Neural cell (in vitro differentiated cells): ENCODE measurements at regions not wholly inside any gene's neighbourhood (a gene's known extent, or its start where the extent isn't known, plus 50 kb on each side); places are given as distances from the start of the nearest gene placed in this dataset.

Experiments
- TF ChIP-seq, protein P1 (sequence below): IDR thresholded peaks from 2 replicates; pipeline ENCODE4 v1.6.1; 2012; ENCODE audit warnings: borderline replicate concordance
- TF ChIP-seq, protein P2 (sequence below): fragments of 450-650 bp; IDR thresholded peaks from 2 replicates; pipeline ENCODE4 v1.5.1; 2014; ENCODE audit warnings: antibody characterized with exemption, mild to moderate bottlenecking, moderate library complexity; ENCODE audit not compliant: poor library complexity, severe bottlenecking

DNA sequence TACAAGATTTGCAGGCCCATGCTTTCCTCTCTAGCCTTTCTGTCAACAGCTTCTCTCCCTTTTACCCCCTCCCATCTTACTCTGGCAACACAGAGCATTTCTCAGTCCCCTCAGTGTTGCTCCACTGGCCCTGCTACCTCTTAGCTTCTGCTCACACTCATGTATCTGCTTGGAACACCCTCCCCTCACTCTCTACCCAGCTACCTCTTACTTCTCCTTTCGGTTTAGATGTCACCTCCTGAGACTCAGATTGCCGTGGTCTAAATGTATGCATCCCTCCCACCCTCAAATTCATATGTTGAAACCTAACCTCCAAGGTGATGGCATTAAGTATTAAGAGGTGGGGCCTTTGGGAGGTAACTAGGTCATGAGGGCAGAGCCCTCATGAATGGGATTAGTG lies 80.1 kb downstream of the FOXD2 start:
- TF ChIP-seq, protein P1, sequence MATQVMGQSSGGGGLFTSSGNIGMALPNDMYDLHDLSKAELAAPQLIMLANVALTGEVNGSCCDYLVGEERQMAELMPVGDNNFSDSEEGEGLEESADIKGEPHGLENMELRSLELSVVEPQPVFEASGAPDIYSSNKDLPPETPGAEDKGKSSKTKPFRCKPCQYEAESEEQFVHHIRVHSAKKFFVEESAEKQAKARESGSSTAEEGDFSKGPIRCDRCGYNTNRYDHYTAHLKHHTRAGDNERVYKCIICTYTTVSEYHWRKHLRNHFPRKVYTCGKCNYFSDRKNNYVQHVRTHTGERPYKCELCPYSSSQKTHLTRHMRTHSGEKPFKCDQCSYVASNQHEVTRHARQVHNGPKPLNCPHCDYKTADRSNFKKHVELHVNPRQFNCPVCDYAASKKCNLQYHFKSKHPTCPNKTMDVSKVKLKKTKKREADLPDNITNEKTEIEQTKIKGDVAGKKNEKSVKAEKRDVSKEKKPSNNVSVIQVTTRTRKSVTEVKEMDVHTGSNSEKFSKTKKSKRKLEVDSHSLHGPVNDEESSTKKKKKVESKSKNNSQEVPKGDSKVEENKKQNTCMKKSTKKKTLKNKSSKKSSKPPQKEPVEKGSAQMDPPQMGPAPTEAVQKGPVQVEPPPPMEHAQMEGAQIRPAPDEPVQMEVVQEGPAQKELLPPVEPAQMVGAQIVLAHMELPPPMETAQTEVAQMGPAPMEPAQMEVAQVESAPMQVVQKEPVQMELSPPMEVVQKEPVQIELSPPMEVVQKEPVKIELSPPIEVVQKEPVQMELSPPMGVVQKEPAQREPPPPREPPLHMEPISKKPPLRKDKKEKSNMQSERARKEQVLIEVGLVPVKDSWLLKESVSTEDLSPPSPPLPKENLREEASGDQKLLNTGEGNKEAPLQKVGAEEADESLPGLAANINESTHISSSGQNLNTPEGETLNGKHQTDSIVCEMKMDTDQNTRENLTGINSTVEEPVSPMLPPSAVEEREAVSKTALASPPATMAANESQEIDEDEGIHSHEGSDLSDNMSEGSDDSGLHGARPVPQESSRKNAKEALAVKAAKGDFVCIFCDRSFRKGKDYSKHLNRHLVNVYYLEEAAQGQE, result no peak
- TF ChIP-seq, protein P2, sequence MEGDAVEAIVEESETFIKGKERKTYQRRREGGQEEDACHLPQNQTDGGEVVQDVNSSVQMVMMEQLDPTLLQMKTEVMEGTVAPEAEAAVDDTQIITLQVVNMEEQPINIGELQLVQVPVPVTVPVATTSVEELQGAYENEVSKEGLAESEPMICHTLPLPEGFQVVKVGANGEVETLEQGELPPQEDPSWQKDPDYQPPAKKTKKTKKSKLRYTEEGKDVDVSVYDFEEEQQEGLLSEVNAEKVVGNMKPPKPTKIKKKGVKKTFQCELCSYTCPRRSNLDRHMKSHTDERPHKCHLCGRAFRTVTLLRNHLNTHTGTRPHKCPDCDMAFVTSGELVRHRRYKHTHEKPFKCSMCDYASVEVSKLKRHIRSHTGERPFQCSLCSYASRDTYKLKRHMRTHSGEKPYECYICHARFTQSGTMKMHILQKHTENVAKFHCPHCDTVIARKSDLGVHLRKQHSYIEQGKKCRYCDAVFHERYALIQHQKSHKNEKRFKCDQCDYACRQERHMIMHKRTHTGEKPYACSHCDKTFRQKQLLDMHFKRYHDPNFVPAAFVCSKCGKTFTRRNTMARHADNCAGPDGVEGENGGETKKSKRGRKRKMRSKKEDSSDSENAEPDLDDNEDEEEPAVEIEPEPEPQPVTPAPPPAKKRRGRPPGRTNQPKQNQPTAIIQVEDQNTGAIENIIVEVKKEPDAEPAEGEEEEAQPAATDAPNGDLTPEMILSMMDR, result no peak
